ENCODE measurements at regions not wholly inside any gene's neighbourhood (a gene's known extent, or its start where the extent isn't known, plus 50 kb on each side); places are given as distances from the start of the nearest gene placed in this dataset.

DNA sequence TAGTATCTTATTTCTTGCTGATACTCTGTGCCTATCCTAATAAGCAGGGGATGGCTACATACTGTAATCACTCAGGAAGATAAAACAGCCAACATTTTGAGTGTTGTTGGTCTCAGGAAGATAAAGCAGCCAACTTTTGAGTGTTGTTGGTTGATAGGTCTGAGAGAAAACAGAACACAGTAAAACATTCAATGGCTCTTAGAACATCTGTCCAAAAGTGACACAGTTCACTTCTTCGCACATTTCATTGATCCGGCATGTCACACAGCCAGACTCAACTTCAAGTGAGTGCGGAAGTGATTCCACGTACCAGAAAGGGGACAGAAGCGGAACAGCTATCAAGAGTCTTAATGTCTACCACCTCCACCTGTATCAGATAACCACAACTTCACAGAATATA, 87.3 kb upstream of the DMD start:
- Mint-ChIP-seq H3K27ac (no peak overlapping the region), H3K4me3 (no peak overlapping the region), H3K27me3 (ENCODE audit: low read depth) (no peaks in the 10 kb centered on the region), H3K9me3 (peaks cover 4% of the 10 kb centered on the region), H3K4me1 (ENCODE audit: low read depth) (no peaks in the 10 kb centered on the region), H3K36me3 (ENCODE audit: low read depth) (no peaks in the 10 kb centered on the region)
- no peak for DNase-seq (ENCODE audit: low spot score)

DNA sequence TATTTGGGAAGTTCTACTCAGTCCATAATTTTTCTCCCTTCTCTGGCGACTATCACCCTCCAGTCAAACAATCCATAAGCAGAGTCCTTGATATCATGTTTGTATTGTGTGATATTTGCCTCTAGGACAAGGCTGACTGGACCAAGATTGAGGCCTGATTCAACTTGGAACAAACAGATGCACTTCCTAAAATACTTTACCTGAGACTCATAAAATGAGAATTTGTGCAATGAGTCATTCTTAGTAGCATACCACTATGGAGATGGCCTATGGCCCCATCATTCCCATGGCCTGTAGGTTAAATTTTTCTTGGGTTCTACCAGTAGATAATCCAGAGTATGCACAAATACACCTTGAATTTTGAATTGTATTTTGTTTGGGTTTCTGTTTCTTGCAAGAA, 74.2 kb upstream of the DMD start:
- Mint-ChIP-seq H3K27me3 (ENCODE audit: low read depth) (no peaks in the 10 kb centered on the region), H3K4me3 (no peak overlapping the region), H3K27ac (no peak overlapping the region), H3K36me3 (ENCODE audit: low read depth) (no peaks in the 10 kb centered on the region), H3K9me3 (peaks cover 8% of the 10 kb centered on the region), H3K4me1 (ENCODE audit: low read depth) (no peaks in the 10 kb centered on the region)
- DNase-seq (ENCODE audit: low spot score), result no peak

DNA sequence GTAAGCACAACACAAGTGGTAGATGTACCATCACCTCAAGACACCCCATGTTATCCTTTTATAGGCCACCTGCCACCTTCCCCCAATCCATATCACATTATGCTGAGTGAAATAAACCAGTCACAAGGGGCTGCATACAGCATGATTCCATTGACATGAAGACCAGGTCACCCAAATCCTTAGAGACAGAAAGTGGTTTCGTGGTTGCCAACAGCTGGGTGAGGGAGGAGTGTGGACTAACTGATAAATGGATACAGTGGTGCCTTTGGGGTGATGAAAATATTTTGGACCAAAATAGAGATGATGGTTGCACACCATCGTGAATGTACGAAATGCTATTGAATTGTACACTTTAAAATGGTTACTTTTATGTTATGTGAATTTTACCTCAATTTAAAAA, 65.7 kb upstream of the DMD start:
- no peaks in the 10 kb centered on the region for H3K27me3 Mint-ChIP-seq (ENCODE audit: low read depth)
- peaks cover 9% of the 10 kb centered on the region for H3K9me3 Mint-ChIP-seq
- no peaks in the 10 kb centered on the region for H3K36me3 Mint-ChIP-seq (ENCODE audit: low read depth)
- no peak overlapping the region for H3K27ac Mint-ChIP-seq
- no peaks in the 10 kb centered on the region for H3K4me1 Mint-ChIP-seq (ENCODE audit: low read depth)
- no peak overlapping the region for H3K4me3 Mint-ChIP-seq
- no peak for DNase-seq (ENCODE audit: low spot score)

DNA sequence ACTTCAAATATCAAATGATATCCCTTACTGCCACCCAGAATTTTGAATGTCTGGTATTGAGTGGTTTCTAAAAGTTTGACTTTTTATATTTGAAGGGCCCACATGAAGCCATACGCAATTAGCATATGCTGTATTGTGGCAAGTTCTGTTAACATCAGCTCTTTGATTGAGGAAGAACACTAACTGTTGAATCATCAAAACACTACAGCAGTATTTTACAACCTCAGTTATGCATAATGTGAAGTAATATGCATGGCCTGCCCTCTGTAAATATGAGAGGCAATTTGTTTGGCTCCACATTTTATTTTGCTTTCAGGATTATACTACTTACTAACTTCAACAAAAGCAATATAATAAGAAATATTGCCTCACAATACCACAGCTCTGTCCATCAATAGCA, 62.2 kb upstream of the DMD start:
- Mint-ChIP-seq H3K27ac (no peak overlapping the region), H3K9me3 (peaks cover 7% of the 10 kb centered on the region), H3K36me3 (ENCODE audit: low read depth) (no peaks in the 10 kb centered on the region), H3K4me3 (no peak overlapping the region), H3K4me1 (ENCODE audit: low read depth) (no peaks in the 10 kb centered on the region), H3K27me3 (ENCODE audit: low read depth) (no peaks in the 10 kb centered on the region)
- DNase-seq (ENCODE audit: low spot score), result no peak

DNA sequence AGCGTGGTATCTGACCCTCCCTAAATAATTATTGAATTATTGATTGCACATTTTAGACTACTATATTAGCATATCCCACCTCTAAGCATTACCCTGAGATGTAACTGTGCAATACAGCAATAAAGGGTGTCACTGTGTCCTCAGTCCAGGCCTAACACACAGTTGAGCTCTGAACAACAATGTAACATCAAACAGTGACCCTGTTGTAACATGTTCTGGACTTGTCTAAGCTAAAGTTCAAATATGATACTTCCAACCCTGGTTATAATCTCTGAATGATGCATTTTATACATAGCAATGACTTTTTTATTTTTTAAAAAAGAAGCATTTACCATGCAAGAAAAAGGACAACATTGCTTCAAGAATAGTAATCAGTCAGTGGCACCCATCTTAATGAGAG, 61.6 kb upstream of the DMD start:
- H3K9me3 Mint-ChIP-seq, result peaks cover 7% of the 10 kb centered on the region
- no peak for DNase-seq (ENCODE audit: low spot score)
- no peak overlapping the region for H3K27ac Mint-ChIP-seq
- H3K36me3 Mint-ChIP-seq (ENCODE audit: low read depth), result no peaks in the 10 kb centered on the region
- H3K4me3 Mint-ChIP-seq, result no peak overlapping the region
- H3K27me3 Mint-ChIP-seq (ENCODE audit: low read depth), result no peaks in the 10 kb centered on the region
- H3K4me1 Mint-ChIP-seq (ENCODE audit: low read depth), result no peaks in the 10 kb centered on the region
